ENCODE measurements at regions not wholly inside any gene's neighbourhood (a gene's known extent, or its start where the extent isn't known, plus 50 kb on each side); places are given as distances from the start of the nearest gene placed in this dataset.

GRCh38 chr2:12243381-12243780 lies 473.4 kb upstream of the TRIB2 start:
- no peak overlapping the region for H3K27ac Mint-ChIP-seq
- H3K4me1 Mint-ChIP-seq (ENCODE audit: low read depth): peaks cover 17% of the 10 kb centered on the region
- no peak overlapping the region for H3K4me3 Mint-ChIP-seq
- H3K9me3 Mint-ChIP-seq: no peaks in the 10 kb centered on the region
- no peaks in the 10 kb centered on the region for H3K36me3 Mint-ChIP-seq (ENCODE audit: low read depth)
- no peak for TF ChIP-seq CTCF (IDR thresholded peaks at IDR 0.05)
- no peak for DNase-seq
- no peaks in the 10 kb centered on the region; the same call in none of the 2 replicates for H3K27me3 Mint-ChIP-seq (ENCODE audit: insufficient read depth)

- no peak for DNase-seq
- no peak for TF ChIP-seq CTCF (IDR thresholded peaks at IDR 0.05)
- Mint-ChIP-seq H3K4me1 (ENCODE audit: low read depth) (peaks cover 17% of the 10 kb centered on the region), H3K4me3 (no peak overlapping the region), H3K27ac (no peak overlapping the region), H3K9me3 (no peaks in the 10 kb centered on the region), H3K36me3 (ENCODE audit: low read depth) (no peaks in the 10 kb centered on the region), H3K27me3 (ENCODE audit: insufficient read depth) (no peaks in the 10 kb centered on the region; the same call in none of the 2 replicates)
Observed at GRCh38 chr2:12244070-12244469, 472.7 kb upstream of the TRIB2 start.

GRCh38 chr2:12251121-12251520 lies 465.6 kb upstream of the TRIB2 start:
- Mint-ChIP-seq H3K4me1 (ENCODE audit: low read depth) (no peaks in the 10 kb centered on the region), H3K27ac (no peak overlapping the region), H3K36me3 (ENCODE audit: low read depth) (no peaks in the 10 kb centered on the region), H3K27me3 (ENCODE audit: insufficient read depth) (no peaks in the 10 kb centered on the region; the same call in 1 of the 2 replicates), H3K9me3 (no peaks in the 10 kb centered on the region), H3K4me3 (no peak overlapping the region)
- DNase-seq: no peak
- TF ChIP-seq CTCF (IDR thresholded peaks at IDR 0.05): no peak

- H3K27me3 Mint-ChIP-seq (ENCODE audit: insufficient read depth): no peaks in the 10 kb centered on the region; the same call in 1 of the 2 replicates
- no peaks in the 10 kb centered on the region for H3K4me1 Mint-ChIP-seq (ENCODE audit: low read depth)
- no peak for DNase-seq
- H3K36me3 Mint-ChIP-seq (ENCODE audit: low read depth): no peaks in the 10 kb centered on the region
- H3K9me3 Mint-ChIP-seq: no peaks in the 10 kb centered on the region
- no peak for TF ChIP-seq CTCF (IDR thresholded peaks at IDR 0.05)
- no peak overlapping the region for H3K4me3 Mint-ChIP-seq
- no peak overlapping the region for H3K27ac Mint-ChIP-seq
Observed at GRCh38 chr2:12251749-12252148, 465.0 kb upstream of the TRIB2 start.

GRCh38 chr2:12253167-12253778 lies 463.5 kb upstream of the TRIB2 start:
- H3K4me3 Mint-ChIP-seq: no peak overlapping the region

More at GRCh38 chr2:12253167-12253778, 463.5 kb upstream of the TRIB2 start:
- Mint-ChIP-seq H3K27me3 (ENCODE audit: insufficient read depth) (no peaks in the 10 kb centered on the region; the same call in 1 of the 2 replicates), H3K27ac (no peak overlapping the region), H3K9me3 (no peaks in the 10 kb centered on the region), H3K36me3 (ENCODE audit: low read depth) (no peaks in the 10 kb centered on the region), H3K4me1 (ENCODE audit: low read depth) (no peaks in the 10 kb centered on the region)
- no peak for DNase-seq
- TF ChIP-seq CTCF (IDR thresholded peaks at IDR 0.05): no peak

Data from HFFc6 (cell line).